Peyer's patch (tissue), 4 donors: ENCODE measurements at regions not wholly inside any gene's neighbourhood (a gene's known extent, or its start where the extent isn't known, plus 50 kb on each side); places are given as distances from the start of the nearest gene placed in this dataset.

Experiments
- DNase-seq, 3 donors: peaks; one replicate each; pipeline ENCODE4 v3.0.0-alpha.2; 2017 to 2019
- H3K27ac ChIP-seq, 4 donors: fragments of 200-600 bp; sonication (generic); one replicate each; pipeline ENCODE4 v1.5.1; 2016 to 2019
- H3K27me3 ChIP-seq, 2 donors: fragments of 200-600 bp; sonication (generic); one replicate each; pipeline ENCODE4 v1.5.1; 2019
- H3K36me3 ChIP-seq, 3 donors: fragments of 200-600 bp; sonication (generic); one replicate each; pipeline ENCODE4 v1.5.1; 2016 to 2019
- H3K4me1 ChIP-seq, 4 donors: fragments of 200-600 bp; sonication (generic); one replicate each; pipeline ENCODE4 v1.5.1; 2016 to 2019
- H3K4me3 ChIP-seq, 4 donors: fragments of 200-600 bp; sonication (generic); 1 replicate in 3 of 4; 2 replicates in 1 of 4; pipeline ENCODE4 v1.5.1; 2016 to 2019; ENCODE audit warnings: mild to moderate bottlenecking in 1 of 4
- H3K9me3 ChIP-seq, 4 donors: fragments of 200-600 bp; sonication (generic); one replicate each; pipeline ENCODE4 v1.5.1; 2016 to 2019; ENCODE audit warnings: mild to moderate bottlenecking in 1 of 4
- CTCF ChIP-seq, 6 experiments: fragments of 450-650 bp in 4 of 6; fragments of 200-600 bp in 2 of 6; sonication (generic) in 1 of 6; IDR thresholded peaks; one replicate each; pipeline ENCODE4 v1.5.1; 2017 to 2019; ENCODE audit warnings: antibody characterized with exemption in 6 of 6, mild to moderate bottlenecking in 3 of 6, moderate library complexity in 1 of 6
- POLR2A ChIP-seq, 2 donors: fragments of 450-650 bp; IDR thresholded peaks; one replicate each; pipeline ENCODE4 v1.5.1; 2017; ENCODE audit warnings: antibody characterized with exemption in 2 of 2, mild to moderate bottlenecking in 2 of 2, moderate library complexity in 2 of 2

GRCh38 chr1:201752333-201752732 is 76.6 kb upstream of the IPO9 start:
- no peaks in the 10 kb centered on the region for H3K36me3 ChIP-seq
- TF ChIP-seq POLR2A (IDR thresholded peaks at IDR 0.05) (no peak), CTCF (IDR thresholded peaks at IDR 0.05) (no peak)
- DNase-seq: no peak

DNA sequence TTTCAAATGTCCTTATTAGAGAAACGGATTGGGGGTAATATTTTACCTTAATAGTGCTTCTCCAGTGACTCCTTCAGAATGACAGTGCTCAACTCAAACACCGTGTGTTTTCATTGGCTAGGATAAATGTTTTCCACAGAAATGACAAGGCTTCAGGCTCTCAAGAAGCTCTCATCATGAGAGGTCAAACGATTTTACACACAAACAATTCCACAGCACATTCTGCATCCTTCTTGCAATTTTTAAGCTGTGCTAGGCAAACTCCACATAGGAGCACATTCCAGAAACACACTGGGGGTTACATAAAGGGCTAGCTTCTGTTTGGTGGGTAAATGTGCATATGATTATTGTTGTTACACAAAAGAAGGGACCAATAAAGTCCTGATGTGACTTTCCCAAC is 75.5 kb upstream of the IPO9 start:
- H3K4me1 ChIP-seq: no peaks in the 10 kb centered on the region
- no peak for DNase-seq

More at GRCh38 chr1:201752333-201752732, 76.6 kb upstream of the IPO9 start:
- H3K27ac ChIP-seq: no peak overlapping the region
- no peaks in the 10 kb centered on the region for H3K9me3 ChIP-seq
- no peaks in the 10 kb centered on the region for H3K27me3 ChIP-seq
- no peak overlapping the region for H3K4me3 ChIP-seq
- no peaks in the 10 kb centered on the region for H3K4me1 ChIP-seq

GRCh38 chr1:201754353-201754752 is 74.6 kb upstream of the IPO9 start:
- DNase-seq: no peak
- Histone ChIP-seq H3K27ac (no peak overlapping the region), H3K27me3 (no peaks in the 10 kb centered on the region), H3K9me3 (no peaks in the 10 kb centered on the region), H3K4me1 (no peaks in the 10 kb centered on the region), H3K4me3 (no peak overlapping the region), H3K36me3 (no peaks in the 10 kb centered on the region)
- TF ChIP-seq CTCF (IDR thresholded peaks at IDR 0.05) (no peak), POLR2A (IDR thresholded peaks at IDR 0.05) (no peak)

More for the DNA sequence above, 75.5 kb upstream of the IPO9 start:
- Histone ChIP-seq H3K4me3 (no peak overlapping the region), H3K36me3 (no peaks in the 10 kb centered on the region), H3K27ac (no peak overlapping the region), H3K27me3 (no peaks in the 10 kb centered on the region), H3K9me3 (no peaks in the 10 kb centered on the region)
- TF ChIP-seq CTCF (IDR thresholded peaks at IDR 0.05): no peak
- no peak for TF ChIP-seq POLR2A (IDR thresholded peaks at IDR 0.05)

DNA sequence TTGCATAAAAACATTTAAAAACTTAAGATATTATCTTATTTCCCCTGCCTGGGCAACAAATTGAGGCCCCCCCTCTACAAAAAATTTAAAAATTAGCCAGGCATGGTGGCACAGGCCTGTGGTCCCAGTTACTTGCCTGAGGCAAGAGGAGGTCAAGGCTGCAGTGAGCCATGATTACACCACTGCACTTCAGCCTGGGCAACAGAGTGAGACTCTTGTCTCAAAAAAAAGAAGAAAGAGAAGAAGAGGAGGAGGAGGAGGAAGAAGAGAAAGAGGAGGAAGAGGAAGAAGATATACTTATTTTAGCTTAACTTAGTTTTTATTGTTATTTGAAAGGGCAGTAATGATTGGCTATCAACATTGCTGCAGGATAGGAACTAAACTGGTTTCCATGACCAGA is 73.8 kb upstream of the IPO9 start:
- Histone ChIP-seq H3K27me3 (no peaks in the 10 kb centered on the region), H3K9me3 (no peaks in the 10 kb centered on the region), H3K27ac (no peak overlapping the region), H3K4me3 (no peak overlapping the region), H3K36me3 (no peaks in the 10 kb centered on the region), H3K4me1 (no peaks in the 10 kb centered on the region)
- TF ChIP-seq CTCF (IDR thresholded peaks at IDR 0.05): no peak
- TF ChIP-seq POLR2A (IDR thresholded peaks at IDR 0.05): no peak
- DNase-seq: no peak

- Histone ChIP-seq H3K4me1 (no peaks in the 10 kb centered on the region), H3K36me3 (no peaks in the 10 kb centered on the region)
- no peak for DNase-seq
Measured at GRCh38 chr1:201756406-201756805, 72.6 kb upstream of the IPO9 start.

More at GRCh38 chr1:201756406-201756805, 72.6 kb upstream of the IPO9 start:
- TF ChIP-seq POLR2A (IDR thresholded peaks at IDR 0.05): no peak
- TF ChIP-seq CTCF (IDR thresholded peaks at IDR 0.05): no peak
- Histone ChIP-seq H3K27ac (no peak overlapping the region), H3K27me3 (no peaks in the 10 kb centered on the region), H3K4me3 (no peak overlapping the region), H3K9me3 (no peaks in the 10 kb centered on the region)
